Inferior parietal cortex (tissue), 1 donor: ENCODE measurements at regions not wholly inside any gene's neighbourhood (a gene's known extent, or its start where the extent isn't known, plus 50 kb on each side); places are given as distances from the start of the nearest gene placed in this dataset.

Source experiments
- DNase-seq: peaks from one replicate; pipeline ENCODE4 v3.0.0-alpha.2; 2016; ENCODE audit errors: extremely low spot score

GRCh38 chr5:175805256-175806011 lies 65.9 kb upstream of the CPLX2 start:
- DNase-seq: no peak

DNA sequence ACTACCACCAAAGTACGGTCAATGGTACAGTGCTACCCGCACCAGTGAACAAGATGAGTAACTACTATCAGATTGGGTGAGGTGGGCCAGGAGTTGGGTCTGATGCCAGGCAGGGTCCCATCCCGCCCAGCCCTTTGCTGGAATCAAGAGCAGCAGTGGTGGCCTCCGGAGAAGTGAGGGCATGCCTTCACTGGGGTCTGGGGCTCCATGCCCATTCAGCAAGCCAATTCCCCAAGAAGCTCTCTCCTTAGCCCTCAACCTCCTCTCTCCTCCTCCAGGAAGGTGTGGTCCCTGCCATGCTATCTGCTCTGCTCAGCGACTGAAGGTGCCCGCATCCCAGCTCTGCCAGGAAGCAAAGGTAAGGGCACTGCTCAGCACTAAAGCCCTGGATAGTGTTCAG lies 62.7 kb upstream of the CPLX2 start:
- no peak for DNase-seq

DNA sequence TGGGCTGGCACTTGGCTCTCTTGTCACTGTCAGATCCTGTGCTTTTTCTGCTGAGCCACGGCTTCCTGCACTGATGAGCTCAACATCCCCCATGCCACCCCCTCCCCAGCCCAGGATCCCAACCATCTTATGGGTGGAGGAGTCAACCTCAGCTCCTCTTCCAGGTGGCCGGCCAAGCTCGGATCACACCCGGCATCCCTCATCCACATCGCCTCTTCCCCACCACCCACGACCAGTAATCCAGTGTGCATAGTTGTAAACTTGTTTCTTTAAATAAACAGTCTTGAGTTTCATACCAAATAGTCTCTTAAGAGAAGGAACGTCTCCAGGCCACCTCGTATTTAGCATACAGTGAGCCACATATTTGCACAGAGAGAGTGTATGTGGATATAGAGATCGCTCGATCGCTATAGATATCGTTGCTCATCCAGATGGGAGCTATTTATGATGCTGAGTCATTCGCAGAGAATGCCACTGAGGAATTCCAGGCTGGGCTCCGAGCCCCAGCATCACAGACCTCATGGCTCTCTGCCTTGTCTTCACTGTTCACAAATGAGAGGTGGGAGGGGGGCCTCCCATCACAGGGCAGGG lies 61.8 kb upstream of the CPLX2 start:
- DNase-seq: peak; percentile 58

DNA sequence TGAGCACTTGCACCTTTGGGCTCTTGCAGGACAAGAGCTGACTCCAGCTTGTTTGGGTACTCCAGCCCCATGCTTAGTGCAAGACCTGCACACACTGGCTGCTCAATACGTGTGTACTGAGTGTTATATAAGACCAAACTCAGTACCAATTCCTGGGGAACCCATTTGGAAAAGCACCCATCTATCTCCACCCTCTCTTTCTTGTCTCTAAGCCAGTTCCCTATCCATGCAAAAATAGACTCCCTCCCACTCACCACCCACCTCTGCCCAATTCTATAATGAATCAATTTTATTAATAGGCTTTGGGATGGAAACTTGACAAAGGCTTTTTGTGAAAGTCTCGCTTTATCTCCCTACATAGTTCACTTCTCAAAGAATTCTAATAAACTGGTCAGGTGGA lies 60.9 kb upstream of the CPLX2 start:
- no peak for DNase-seq

DNA sequence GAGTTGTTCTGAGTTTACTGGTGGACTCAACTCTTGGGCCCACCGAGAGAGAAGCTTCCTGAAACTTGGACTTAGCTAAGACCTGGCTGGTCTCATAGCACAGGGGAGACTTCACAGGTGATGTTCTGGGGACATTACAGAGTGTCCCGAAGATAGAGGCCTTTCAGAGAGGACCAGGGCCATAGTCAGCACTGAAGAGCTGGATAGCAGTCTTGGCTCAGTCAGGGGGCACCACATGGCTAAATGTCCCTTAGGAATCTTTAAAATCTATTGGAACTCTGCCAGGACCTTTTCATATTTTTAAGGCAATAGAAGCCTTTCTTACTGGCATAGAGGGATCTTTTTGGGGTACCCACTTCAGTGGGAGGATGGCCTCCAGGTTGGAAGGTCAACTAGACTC lies 59.8 kb upstream of the CPLX2 start:
- no peak for DNase-seq

GRCh38 chr5:175813943-175814630 lies 57.3 kb upstream of the CPLX2 start:
- no peak for DNase-seq

- DNase-seq: peak; percentile 38
Measured at GRCh38 chr5:175814691-175815090, 56.7 kb upstream of the CPLX2 start.

GRCh38 chr5:175815126-175815913 lies 56.1 kb upstream of the CPLX2 start:
- DNase-seq: no peak

DNA sequence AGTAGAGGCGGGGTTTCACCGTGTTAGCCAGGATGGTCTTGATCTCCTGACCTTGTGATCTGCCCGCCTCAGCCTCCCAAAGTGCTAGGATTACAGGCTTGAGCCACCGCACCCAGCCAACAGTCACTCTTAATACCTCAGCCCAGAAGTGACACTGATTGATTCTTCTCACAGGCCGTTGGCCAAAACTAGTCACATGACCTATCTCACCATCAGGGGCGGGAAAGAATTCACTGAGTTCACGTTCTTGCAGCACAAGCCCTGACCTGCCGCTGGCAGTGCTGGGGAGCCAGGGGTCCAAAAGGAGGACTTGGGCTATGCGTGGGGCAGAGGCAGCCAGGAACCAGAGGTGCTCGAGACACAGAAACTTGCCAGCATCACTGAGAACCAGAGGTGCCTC lies 55.0 kb upstream of the CPLX2 start:
- no peak for DNase-seq

- no peak for DNase-seq
Measured at GRCh38 chr5:175819090-175819425, 52.3 kb upstream of the CPLX2 start.

GRCh38 chr5:175820230-175820629 lies 51.1 kb upstream of the CPLX2 start:
- DNase-seq: no peak
